ENCODE measurements at regions not wholly inside any gene's neighbourhood (a gene's known extent, or its start where the extent isn't known, plus 50 kb on each side); places are given as distances from the start of the nearest gene placed in this dataset.

DNA sequence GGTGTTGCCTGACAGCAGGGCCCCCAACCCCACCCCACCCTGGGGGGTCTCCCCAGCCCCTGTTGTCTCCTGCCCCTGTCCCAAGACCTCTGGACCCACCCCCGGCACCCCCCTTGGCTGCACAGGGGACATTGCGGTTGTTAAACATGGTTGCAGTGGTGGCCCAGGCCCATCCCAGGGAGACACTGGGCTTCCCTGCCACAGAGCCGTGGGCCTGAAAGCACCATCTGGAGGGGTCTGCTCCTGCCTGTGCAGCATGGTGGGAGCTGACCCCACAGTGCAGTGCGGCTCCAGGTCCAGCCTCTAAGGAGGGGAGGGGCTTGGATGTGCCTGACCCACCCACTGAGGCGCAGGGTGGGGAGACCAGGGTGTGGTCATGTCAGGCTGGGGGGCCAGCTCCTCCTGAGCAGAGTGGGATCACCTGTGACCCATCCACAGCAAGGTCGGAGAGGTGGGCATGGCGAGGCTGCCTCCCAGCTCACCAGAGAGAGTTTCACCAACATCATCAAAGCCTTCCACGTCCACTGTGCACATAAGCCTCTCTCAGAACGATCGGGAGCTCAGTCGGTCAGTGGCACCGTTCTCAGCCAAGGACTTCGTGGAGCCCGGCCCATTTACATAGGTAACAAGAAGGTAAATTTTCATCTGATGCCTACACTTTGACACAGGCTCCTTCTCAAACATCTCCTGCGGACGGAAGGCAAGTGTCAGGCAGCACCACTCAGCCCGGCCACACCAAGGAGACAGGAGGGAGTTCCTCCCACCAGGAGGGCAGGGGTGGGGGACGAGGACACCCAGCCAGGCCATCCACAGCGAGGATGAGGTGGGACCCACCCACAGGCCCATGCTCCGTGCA lies 201.1 kb downstream of the BRD1 start:
- TF ChIP-seq SNAI2 (CRISPR knock-in tag; IDR thresholded peaks at IDR 0.05) (no peak), ZNF565 (CRISPR knock-in tag; conservative IDR thresholded peaks at IDR 0.05; ENCODE audit: low read depth) (no peak), TSHZ2 (CRISPR knock-in tag; IDR thresholded peaks at IDR 0.05) (no peak), ISL1 (CRISPR knock-in tag; IDR thresholded peaks at IDR 0.05) (no peak), BACH2 (CRISPR knock-in tag; IDR thresholded peaks at IDR 0.05; ENCODE audit: borderline replicate concordance) (no peak)
- TF ChIP-seq, protein P1, sequence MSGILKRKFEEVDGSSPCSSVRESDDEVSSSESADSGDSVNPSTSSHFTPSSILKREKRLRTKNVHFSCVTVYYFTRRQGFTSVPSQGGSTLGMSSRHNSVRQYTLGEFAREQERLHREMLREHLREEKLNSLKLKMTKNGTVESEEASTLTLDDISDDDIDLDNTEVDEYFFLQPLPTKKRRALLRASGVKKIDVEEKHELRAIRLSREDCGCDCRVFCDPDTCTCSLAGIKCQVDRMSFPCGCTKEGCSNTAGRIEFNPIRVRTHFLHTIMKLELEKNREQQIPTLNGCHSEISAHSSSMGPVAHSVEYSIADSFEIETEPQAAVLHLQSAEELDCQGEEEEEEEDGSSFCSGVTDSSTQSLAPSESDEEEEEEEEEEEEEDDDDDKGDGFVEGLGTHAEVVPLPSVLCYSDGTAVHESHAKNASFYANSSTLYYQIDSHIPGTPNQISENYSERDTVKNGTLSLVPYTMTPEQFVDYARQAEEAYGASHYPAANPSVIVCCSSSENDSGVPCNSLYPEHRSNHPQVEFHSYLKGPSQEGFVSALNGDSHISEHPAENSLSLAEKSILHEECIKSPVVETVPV (CRISPR knock-in tag; IDR thresholded peaks at IDR 0.05) = no peak
- TF ChIP-seq, protein P2, sequence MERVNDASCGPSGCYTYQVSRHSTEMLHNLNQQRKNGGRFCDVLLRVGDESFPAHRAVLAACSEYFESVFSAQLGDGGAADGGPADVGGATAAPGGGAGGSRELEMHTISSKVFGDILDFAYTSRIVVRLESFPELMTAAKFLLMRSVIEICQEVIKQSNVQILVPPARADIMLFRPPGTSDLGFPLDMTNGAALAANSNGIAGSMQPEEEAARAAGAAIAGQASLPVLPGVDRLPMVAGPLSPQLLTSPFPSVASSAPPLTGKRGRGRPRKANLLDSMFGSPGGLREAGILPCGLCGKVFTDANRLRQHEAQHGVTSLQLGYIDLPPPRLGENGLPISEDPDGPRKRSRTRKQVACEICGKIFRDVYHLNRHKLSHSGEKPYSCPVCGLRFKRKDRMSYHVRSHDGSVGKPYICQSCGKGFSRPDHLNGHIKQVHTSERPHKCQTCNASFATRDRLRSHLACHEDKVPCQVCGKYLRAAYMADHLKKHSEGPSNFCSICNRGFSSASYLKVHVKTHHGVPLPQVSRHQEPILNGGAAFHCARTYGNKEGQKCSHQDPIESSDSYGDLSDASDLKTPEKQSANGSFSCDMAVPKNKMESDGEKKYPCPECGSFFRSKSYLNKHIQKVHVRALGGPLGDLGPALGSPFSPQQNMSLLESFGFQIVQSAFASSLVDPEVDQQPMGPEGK (CRISPR knock-in tag; IDR thresholded peaks at IDR 0.05; ENCODE audit: borderline replicate concordance) = no peak
- ATAC-seq = no peak

DNA sequence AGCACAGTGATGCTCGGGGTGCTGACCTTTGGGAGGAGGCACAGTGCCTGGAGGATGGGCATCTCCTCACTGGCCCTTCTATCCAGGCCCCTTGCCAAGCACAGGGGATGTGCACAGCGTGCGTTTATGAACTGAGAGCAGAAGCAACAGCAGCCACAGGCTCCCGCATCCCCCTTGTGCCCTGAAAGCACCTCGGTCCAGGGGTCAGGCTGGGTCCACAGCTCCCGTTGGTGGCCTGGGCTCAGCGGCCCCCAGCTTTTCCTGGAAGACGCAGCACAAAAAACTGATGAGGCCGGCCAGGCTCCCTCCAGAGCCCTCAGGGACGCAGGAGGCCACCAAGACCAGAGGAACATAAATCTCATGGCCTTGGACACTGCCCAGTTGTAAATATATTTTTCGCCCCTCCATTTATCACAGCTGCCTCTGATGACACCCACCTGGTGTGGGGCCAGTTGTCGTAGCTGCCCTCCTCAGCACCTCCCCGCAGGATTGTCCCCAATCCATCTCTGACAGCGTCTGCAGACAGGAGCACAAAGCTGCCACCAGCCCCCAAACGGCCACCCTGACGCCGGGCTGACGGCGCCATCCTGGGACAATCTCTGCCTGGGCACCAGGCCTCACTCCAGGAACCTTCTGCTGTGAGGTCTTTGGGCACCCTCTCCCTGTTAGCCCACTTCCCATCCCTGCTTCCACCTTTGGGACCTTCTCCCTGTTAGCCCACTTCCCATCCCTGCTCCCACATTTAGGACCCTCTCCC lies 203.1 kb downstream of the BRD1 start:
- ATAC-seq = no peak

GRCh38 chr22:49623715-49624114 lies 204.0 kb downstream of the BRD1 start:
- no peak for TF ChIP-seq ESRRG (CRISPR knock-in tag; IDR thresholded peaks at IDR 0.05)
- TF ChIP-seq ZNF565 (CRISPR knock-in tag; conservative IDR thresholded peaks at IDR 0.05; ENCODE audit: low read depth) = no peak
- TF ChIP-seq CREB5 (CRISPR knock-in tag; IDR thresholded peaks at IDR 0.05; ENCODE audit: low read depth) = no peak
- TF ChIP-seq, protein P2 (CRISPR knock-in tag; IDR thresholded peaks at IDR 0.05; ENCODE audit: borderline replicate concordance) = no peak
- no peak for TF ChIP-seq TSHZ2 (CRISPR knock-in tag; IDR thresholded peaks at IDR 0.05)
- no peak for TF ChIP-seq ZC3H10 (CRISPR knock-in tag; IDR thresholded peaks at IDR 0.05)
- TF ChIP-seq, protein P3, sequence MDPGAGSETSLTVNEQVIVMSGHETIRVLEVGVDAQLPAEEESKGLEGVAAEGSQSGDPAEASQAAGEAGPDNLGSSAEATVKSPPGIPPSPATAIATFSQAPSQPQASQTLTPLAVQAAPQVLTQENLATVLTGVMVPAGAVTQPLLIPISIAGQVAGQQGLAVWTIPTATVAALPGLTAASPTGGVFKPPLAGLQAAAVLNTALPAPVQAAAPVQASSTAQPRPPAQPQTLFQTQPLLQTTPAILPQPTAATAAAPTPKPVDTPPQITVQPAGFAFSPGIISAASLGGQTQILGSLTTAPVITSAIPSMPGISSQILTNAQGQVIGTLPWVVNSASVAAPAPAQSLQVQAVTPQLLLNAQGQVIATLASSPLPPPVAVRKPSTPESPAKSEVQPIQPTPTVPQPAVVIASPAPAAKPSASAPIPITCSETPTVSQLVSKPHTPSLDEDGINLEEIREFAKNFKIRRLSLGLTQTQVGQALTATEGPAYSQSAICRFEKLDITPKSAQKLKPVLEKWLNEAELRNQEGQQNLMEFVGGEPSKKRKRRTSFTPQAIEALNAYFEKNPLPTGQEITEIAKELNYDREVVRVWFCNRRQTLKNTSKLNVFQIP (CRISPR knock-in tag; IDR thresholded peaks at IDR 0.05; ENCODE audit: borderline replicate concordance, low read depth) = no peak
- no peak for TF ChIP-seq ARNTL (CRISPR knock-in tag; IDR thresholded peaks at IDR 0.05; ENCODE audit: borderline replicate concordance, low read depth)
- TF ChIP-seq ISL1 (CRISPR knock-in tag; IDR thresholded peaks at IDR 0.05) = no peak
- TF ChIP-seq CSDC2 (CRISPR knock-in tag; IDR thresholded peaks at IDR 0.05) = no peak
- no peak for TF ChIP-seq RARB (CRISPR knock-in tag; IDR thresholded peaks at IDR 0.05)
- no peak for ATAC-seq

More for the DNA sequence above, 203.1 kb downstream of the BRD1 start:
- TF ChIP-seq PPARA (CRISPR knock-in tag; IDR thresholded peaks at IDR 0.05; ENCODE audit: borderline replicate concordance) (no peak), TOX (CRISPR knock-in tag; IDR thresholded peaks at IDR 0.05; ENCODE audit: borderline replicate concordance) (no peak), ISL1 (CRISPR knock-in tag; IDR thresholded peaks at IDR 0.05) (no peak), ZNF8 (CRISPR knock-in tag; IDR thresholded peaks at IDR 0.05) (no peak)
- TF ChIP-seq, protein P1 (CRISPR knock-in tag; IDR thresholded peaks at IDR 0.05) = no peak

Data from SK-N-SH treated with all-trans-retinoic acid at 6 μM for 48 hours (cell line).